ENCODE measurements at regions not wholly inside any gene's neighbourhood (a gene's known extent, or its start where the extent isn't known, plus 50 kb on each side); places are given as distances from the start of the nearest gene placed in this dataset.

DNA sequence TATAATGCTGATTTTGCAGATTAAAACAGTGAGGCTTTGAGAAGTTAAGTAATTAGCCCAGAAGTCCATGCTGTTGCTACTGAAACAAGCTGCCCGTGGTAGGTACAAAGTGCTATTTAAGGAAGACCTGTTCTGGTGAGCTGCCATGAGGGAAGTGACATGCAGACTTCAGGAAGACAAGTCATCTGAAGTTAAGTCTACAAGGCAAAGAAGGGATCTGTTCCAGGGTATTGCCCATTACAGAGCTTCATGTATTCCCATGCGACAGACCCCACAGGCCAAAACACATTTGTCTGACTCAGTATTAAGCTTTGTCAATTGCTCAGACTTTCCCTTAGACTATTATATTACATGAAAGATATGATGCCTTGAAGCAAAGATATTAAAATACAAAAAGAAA is 520.8 kb downstream of the FBXO15 start:
- no peak for DNase-seq

DNA sequence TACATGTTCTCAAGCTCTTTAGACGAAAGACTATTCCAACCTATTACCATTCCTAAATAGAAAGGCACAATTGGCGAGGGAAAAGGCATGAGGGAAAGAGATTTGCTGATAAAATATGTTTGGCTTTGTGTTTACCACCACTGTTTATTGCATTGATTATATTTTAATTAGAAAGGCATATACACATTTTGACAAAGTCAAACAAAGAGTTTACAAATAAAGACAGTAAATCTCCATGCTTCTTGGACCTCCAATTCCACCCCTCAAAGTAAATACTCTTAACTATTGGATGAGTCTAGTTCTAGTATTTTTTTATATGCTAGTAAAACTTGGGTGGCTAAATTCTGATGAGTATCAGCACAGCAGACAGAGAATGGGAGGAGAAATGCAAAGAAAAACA is 521.4 kb downstream of the FBXO15 start:
- no peak for DNase-seq

DNA sequence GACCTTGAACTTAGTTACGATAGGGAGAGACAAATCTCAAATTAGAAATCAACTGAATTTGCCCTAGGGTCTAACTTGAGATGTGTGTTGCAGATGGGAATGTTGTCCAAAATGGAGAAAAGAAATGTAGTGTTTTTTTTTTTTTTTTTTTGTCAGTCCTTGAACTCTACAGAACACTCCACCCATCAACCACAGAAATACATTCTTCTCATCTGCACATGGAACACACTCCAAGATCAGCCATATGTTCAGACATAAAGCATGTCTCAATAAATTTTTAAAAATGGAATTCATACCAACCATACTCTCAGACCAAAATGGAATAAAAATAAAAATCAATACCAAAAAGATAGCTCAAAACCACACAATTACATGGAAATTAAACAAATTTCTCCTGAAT is 526.5 kb downstream of the FBXO15 start:
- DNase-seq: no peak

DNA sequence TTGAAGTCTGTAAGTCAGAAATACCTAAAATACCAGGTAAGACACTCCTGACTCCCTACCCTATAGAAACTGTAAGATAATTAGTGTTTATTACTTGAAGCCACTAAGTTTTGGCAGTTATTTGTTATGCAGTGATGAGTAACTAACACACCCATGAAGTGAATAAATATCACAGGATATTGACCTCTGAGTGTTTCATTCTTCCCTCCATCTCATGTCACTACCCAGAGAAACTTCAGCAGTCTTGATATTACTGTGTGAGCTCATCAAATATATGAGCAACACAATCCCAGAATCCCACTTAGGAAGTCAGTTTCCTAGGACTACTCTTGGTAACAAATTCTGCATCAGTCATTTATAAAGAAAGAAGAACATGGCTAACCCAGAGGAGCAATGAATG is 529.7 kb downstream of the FBXO15 start:
- no peak for DNase-seq

DNA sequence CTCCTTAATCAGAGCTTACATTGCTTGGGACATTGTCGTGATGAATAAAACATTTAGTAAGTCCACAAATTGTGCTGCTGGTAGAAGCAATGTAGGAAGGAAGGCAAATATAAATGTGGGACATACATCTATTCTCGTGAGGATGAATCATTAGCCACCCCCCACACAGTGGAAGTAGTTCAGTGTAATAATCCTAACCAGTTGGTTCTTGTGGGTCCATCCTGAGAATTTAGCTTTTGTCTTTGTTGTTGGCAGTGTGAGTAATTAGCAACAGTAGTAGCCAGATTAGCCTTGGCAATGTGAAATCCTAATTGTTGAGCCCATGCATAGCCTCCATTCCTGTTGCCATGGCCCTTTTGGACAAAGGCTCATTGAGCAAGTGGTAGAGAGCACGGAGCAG is 532.1 kb downstream of the FBXO15 start:
- DNase-seq: no peak

DNA sequence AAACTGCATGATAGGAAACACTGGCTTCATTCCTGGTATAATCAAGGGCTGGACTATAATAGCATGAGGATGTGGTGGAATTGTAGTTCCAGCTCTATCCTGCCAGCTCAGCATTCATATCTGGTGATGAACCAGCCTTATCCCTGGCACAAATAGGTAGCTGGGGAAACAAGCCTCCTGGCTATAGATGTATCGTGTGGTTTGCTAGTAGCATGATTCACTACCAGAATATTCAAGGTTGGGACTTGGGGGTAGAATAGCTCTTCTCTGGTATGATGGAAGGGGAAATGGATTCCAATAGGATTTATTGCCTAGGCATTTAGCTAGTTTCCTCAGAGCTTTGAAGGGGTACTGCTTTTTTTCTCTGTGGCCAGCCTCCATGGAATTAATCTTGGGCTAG is 532.8 kb downstream of the FBXO15 start:
- DNase-seq: no peak

GRCh38 chr18:73613706-73614340 is 533.8 kb downstream of the FBXO15 start:
- DNase-seq: no peak

GRCh38 chr18:73597832-73598615 is 549.6 kb downstream of the FBXO15 start:
- DNase-seq: no peak

GRCh38 chr18:73594749-73595148 is 552.9 kb downstream of the FBXO15 start:
- DNase-seq: no peak

- DNase-seq: no peak
Measured at GRCh38 chr18:73593207-73593606, 554.4 kb downstream of the FBXO15 start.

DNA sequence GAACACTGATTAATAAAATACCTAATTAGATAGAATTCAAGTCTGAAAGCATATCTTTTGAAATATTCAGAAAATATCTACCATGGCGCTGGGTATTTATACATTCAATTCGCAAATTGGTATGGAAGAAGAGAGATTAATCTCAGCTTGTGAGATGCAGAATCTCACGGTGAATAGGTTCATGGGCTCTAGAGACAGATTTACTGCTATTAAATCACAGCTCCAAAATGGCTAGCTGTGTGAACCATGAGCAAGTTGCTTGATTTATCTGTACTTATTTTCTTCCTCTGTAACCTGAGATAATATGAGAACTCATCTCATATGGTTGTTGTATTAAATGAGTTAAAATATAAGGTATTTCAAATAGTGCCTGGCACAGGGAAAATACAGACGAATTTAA is 556.7 kb downstream of the FBXO15 start:
- no peak for DNase-seq

DNA sequence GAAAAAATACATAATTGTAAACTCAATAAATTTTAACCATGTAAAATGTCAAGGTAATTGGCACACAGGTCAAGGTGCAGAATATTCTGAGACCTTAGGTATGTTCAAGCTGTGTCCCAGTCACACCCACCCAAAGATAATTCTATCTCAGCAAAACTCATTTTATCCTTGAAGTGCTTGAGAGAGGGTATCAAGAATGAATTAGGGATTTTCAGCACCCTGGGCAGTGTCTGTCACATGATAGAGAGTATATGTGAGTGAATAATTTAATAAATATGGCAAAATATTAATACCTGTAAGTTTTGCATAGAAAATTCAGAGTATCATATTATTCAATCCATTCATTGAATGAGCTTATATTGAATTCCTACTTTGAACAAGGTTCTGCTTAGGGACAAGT is 567.9 kb downstream of the FBXO15 start:
- no peak for DNase-seq

DNA sequence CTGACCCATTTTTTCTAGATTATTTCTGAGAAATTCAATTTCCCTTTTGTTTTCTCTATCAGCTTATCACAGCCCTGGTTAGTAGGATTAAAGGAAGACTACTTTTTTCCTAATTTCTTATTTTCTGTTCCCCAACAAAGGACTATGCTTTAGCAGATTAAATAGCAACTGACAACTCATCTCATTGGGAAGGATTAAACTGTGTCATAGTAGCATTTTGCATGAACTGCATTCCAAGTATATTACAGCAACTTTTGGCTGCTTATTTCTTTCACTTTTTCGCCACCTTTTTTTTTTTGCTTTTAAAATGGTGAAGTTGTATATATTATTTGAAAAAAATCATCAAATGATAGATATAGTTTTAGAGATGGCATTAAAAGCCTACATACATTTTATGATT is 570.3 kb downstream of the FBXO15 start:
- no peak for DNase-seq

DNA sequence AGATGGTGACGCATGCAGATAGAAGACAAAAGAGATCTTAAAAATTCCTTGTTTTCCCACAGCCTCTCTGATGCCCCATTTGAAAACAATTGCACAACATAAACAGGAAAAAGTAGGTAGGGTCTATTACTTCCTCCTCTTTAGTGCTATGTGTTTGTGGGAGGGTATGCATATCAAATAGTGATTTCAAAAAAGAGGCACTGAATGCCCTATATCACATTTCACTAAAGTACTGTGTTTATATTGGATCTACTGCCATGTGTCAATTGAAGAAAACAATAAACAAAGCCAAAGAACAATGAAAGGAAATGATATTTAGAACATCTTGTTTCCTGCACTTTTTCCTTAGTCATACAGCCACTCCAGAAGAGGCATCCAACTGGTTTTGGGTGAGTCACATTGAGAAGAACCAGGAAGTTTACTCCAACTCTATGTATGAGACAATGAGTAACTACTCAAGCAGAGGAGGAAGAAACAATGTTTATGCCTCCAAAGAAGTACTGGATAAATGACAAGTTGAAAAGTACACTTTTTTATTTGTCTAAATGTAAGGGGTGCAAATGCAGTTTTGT is 583.6 kb downstream of the FBXO15 start:
- DNase-seq: no peak

DNA sequence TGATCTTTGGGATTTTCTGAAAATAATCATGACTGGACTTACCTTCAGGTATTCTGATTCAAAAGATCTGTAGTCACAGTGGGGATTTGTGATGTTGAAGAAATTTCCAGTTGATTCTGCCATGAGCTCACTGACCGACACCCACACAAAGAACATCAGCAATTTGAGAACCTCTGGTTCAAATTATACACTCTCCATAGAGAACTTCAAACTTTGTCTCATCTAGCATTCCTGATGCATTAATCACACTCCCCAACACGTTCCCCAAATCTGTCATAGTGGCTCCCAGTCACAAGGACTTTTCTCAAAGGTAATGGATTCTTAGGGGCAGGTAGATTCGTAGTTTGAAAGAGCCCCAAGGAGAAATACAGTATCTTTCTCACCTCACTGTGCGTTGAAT is 584.3 kb downstream of the FBXO15 start:
- DNase-seq: no peak

- DNase-seq: no peak
Measured at GRCh38 chr18:73556904-73557303, 590.7 kb downstream of the FBXO15 start.

DNA sequence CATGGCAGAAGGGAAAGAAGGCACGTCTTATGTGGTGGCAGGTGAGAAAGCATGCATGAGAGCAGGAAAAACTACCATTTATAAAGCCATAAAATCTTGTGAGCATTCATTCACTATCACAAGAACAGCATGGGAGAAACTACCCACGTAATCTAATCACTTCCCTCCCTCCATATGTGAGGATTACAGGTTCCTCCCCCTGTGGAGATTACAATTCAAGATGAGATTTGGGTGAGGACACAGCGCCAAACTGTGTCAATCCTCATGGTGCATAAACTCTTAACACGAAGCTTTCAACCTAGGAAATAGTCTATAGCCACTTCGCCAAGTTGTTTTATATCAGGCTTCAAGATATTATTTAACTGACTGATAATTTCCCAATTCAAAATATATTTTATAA is 595.5 kb downstream of the FBXO15 start:
- no peak for DNase-seq

GRCh38 chr18:73551211-73551610 is 596.4 kb downstream of the FBXO15 start:
- no peak for DNase-seq

DNA sequence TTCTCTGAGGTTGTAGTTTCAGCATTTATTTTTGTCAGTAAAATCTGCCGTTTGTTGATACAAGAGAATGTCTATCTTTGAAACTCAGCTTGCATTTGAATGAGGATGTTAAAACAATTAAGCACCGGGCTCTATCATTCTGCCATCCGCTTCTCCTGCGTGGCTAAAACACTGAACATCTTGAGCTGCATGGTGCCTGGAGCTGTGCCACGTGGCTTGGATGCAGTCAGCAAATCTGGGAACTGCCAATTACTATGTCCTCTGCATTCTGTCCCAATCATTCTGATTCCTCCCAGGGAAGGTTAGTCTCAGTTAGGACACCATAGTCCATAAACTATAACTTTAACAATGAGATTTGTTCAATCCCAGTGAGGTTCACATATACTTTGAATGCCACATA is 598.4 kb downstream of the FBXO15 start:
- no peak for DNase-seq

DNA sequence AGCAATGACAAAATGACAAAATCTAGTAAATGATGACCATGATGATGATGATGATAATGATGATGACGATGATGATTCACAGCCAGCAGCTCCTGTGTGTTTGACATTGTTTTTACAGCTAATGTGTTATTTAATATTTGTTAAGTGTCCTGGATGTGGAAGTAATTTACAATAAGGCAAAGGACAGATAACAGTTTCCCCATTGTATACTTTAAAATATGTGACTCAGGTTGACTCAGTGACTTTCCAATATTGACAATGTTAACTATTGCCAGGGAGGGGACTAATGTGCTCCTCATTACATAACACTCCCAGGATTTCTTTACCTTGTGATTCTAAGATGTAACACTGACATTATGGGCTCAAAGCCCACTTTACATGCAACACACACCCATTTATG is 602.2 kb downstream of the FBXO15 start:
- no peak for DNase-seq

- no peak for DNase-seq
Measured at GRCh38 chr18:73544617-73545016, 603.0 kb downstream of the FBXO15 start.

GRCh38 chr18:73544032-73544431 is 603.6 kb downstream of the FBXO15 start:
- DNase-seq: no peak

DNA sequence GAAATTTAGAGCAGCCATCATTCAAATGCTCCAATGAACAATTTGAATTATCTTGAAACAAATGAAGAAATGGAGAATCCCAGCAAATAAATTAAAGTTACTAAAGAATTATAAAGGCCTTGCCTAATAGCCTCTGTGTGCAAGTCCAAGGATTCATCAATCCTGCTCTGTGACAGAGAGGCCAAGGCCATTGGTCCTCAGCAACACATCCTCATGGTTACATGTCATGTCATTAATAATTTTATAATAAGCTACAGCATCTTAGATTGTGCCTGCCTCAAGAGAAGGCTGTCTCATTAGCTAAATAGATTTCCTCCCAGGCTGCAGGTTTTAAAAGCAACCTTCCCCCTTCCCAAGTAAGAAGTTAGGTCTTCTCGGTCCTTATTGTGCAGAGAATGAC is 611.6 kb downstream of the FBXO15 start:
- DNase-seq: no peak

DNA sequence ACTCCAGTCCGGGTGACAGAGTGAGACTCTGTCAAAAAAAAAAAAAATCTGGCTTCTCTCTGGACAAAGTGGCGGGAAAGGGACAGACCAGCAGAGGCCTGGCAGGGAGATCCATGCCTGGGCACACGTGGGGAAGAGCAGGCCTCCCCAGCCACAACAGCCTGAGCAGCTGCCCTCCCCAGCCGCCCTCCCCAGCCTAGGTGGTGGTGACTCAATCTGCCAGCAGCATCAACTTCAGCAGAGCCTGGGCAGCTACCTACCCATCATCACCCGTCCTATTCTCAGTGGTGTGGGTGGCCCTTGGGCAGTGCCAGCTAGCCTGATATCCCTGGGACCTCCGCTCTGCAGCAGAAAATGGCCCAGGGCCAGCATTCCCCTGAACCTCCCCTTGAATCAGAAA is 612.4 kb downstream of the FBXO15 start:
- no peak for DNase-seq
